ENCODE measurements at regions not wholly inside any gene's neighbourhood (a gene's known extent, or its start where the extent isn't known, plus 50 kb on each side); places are given as distances from the start of the nearest gene placed in this dataset.

DNA sequence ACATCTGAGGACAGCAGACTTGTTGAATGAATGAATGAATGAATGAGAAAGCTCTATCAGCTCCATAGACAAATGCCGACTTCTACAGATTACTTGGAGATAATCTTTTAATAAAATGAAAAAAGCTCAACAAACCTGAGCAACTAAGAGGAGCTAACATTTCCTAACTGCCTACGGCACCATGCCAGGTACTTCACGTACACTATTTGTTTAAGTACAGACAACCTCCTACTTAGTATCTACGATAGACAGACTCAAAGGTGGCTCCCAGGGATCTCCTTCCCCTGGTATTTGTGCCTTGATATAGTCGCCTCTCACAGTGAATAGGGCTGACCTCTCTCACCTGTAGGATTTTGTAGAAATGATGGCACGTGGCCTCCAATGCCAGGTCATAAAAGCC lies 412.2 kb upstream of the FAT1 start:
- H3K4me3 ChIP-seq, result no peak overlapping the region
- no peak overlapping the region for H3K27ac ChIP-seq
- no peaks in the 10 kb centered on the region for H3K9me3 ChIP-seq (ENCODE audit: low read depth)
- no peaks in the 10 kb centered on the region for H3K36me3 ChIP-seq
- TF ChIP-seq, protein P1, sequence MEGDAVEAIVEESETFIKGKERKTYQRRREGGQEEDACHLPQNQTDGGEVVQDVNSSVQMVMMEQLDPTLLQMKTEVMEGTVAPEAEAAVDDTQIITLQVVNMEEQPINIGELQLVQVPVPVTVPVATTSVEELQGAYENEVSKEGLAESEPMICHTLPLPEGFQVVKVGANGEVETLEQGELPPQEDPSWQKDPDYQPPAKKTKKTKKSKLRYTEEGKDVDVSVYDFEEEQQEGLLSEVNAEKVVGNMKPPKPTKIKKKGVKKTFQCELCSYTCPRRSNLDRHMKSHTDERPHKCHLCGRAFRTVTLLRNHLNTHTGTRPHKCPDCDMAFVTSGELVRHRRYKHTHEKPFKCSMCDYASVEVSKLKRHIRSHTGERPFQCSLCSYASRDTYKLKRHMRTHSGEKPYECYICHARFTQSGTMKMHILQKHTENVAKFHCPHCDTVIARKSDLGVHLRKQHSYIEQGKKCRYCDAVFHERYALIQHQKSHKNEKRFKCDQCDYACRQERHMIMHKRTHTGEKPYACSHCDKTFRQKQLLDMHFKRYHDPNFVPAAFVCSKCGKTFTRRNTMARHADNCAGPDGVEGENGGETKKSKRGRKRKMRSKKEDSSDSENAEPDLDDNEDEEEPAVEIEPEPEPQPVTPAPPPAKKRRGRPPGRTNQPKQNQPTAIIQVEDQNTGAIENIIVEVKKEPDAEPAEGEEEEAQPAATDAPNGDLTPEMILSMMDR (IDR thresholded peaks at IDR 0.05; ENCODE audit: low read depth, low read length), result no peak
- no peaks in the 10 kb centered on the region for H3K27me3 ChIP-seq
- DNase-seq (ENCODE audit: low read depth in 1 of 2, low spot score in 1 of 2), result no peak
- peaks cover 4% of the 10 kb centered on the region for H3K4me1 ChIP-seq (ENCODE audit: low read depth)

DNA sequence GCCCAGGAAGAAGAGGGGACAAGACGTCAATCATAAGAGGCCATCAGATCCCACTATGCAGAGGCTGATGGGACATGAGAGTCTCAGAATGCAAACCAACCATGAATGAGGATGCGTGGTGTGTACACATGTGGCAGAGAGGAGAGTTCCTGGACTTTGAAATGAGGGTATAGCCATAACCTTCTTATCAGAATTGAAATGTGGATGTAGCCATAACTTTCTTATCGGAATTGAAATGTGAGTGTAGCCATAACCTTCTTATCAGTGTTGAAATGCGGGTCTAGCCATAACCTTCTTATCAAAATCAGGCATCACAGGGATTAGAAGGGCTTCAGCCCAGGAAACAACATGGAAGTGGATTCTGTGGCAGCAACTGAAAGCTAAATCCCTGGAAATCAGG lies 415.5 kb upstream of the FAT1 start:
- Histone ChIP-seq H3K4me3 (no peak overlapping the region), H3K27me3 (no peaks in the 10 kb centered on the region), H3K4me1 (ENCODE audit: low read depth) (peaks cover 4% of the 10 kb centered on the region), H3K27ac (no peak overlapping the region), H3K36me3 (no peaks in the 10 kb centered on the region), H3K9me3 (ENCODE audit: low read depth) (no peaks in the 10 kb centered on the region)
- DNase-seq (ENCODE audit: low read depth in 1 of 2, low spot score in 1 of 2), result no peak
- TF ChIP-seq, protein P1 (IDR thresholded peaks at IDR 0.05; ENCODE audit: low read depth, low read length), result no peak

DNA sequence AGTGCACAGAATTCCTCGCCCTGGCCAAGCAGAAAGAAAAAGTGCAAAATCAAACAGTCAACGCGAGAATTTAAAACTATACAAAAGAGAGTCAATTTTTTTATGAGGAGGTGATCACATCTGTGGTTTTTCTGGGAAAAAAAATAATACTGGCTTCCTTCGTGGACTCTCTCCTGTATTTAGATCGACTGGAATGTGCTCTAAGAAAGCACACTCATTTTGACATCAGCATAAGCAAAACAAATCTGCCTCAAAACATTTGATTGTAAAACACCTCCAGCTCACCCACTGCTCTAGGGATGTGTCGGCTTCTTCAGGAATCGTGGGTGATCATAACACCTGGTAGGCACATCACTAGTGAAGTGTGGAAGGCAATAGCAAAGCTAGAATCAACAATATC lies 417.4 kb upstream of the FAT1 start:
- Histone ChIP-seq H3K9me3 (ENCODE audit: low read depth) (no peaks in the 10 kb centered on the region), H3K27me3 (no peaks in the 10 kb centered on the region), H3K36me3 (no peaks in the 10 kb centered on the region), H3K4me3 (no peak overlapping the region), H3K27ac (no peak overlapping the region), H3K4me1 (ENCODE audit: low read depth) (peaks cover 4% of the 10 kb centered on the region)
- DNase-seq (ENCODE audit: low read depth in 1 of 2, low spot score in 1 of 2), result no peak
- TF ChIP-seq, protein P1 (IDR thresholded peaks at IDR 0.05; ENCODE audit: low read depth, low read length), result no peak

GRCh38 chr4:187149229-187149945 lies 425.7 kb upstream of the FAT1 start:
- Histone ChIP-seq H3K4me3 (no peak overlapping the region), H3K9me3 (ENCODE audit: low read depth) (no peaks in the 10 kb centered on the region), H3K27ac (no peak overlapping the region), H3K36me3 (no peaks in the 10 kb centered on the region), H3K27me3 (no peaks in the 10 kb centered on the region), H3K4me1 (ENCODE audit: low read depth) (no peaks in the 10 kb centered on the region)
- no peak for DNase-seq (ENCODE audit: low read depth in 1 of 2, low spot score in 1 of 2)
- TF ChIP-seq, protein P1 (IDR thresholded peaks at IDR 0.05; ENCODE audit: low read depth, low read length), result no peak

- no peak overlapping the region for H3K27ac ChIP-seq
- no peaks in the 10 kb centered on the region for H3K27me3 ChIP-seq
- TF ChIP-seq, protein P1 (IDR thresholded peaks at IDR 0.05; ENCODE audit: low read depth, low read length), result no peak
- no peaks in the 10 kb centered on the region for H3K36me3 ChIP-seq
- no peaks in the 10 kb centered on the region for H3K4me1 ChIP-seq (ENCODE audit: low read depth)
- no peaks in the 10 kb centered on the region for H3K9me3 ChIP-seq (ENCODE audit: low read depth)
- no peak overlapping the region for H3K4me3 ChIP-seq
- no peak for DNase-seq (ENCODE audit: low read depth in 1 of 2, low spot score in 1 of 2)
These were observed 433.8 kb upstream of the FAT1 start for GRCh38 chr4:187157380-187157958.
